ENCODE measurements at regions not wholly inside any gene's neighbourhood (a gene's known extent, or its start where the extent isn't known, plus 50 kb on each side); places are given as distances from the start of the nearest gene placed in this dataset.

DNA sequence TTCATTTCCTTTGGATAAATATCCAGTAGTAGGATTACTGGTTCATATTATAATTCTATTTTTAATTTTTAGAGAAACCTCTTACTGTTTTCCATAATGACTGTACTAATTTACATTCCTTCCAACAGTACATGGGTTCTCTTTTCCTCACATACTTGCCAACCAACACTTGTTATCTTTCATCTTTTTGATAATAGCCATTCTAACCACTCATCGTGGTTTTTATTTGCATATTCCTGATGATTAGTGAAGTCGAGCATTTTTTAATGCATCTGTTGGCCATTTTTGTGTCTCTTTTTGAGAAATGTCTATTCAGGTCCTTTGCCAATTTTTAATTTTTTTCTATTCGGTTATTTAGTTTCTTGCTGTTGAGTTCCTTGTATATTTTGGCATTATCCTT is 457.7 kb upstream of the PDE3A start:
- TF ChIP-seq TAF1 (IDR thresholded peaks at IDR 0.05; ENCODE audit: low read depth, low read length) (no peak), POLR2AphosphoS5 (IDR thresholded peaks at IDR 0.05; ENCODE audit: low read depth, low read length) (no peak), POLR2A (IDR thresholded peaks at IDR 0.05; ENCODE audit: low read depth, low read length) (no peak), SPI1 (IDR thresholded peaks at IDR 0.05; ENCODE audit: low read depth, low read length) (no peak), POU2F2 (IDR thresholded peaks at IDR 0.05; ENCODE audit: low read depth, low read length) (no peak), PAX5 (IDR thresholded peaks at IDR 0.05; ENCODE audit: insufficient read depth, low read length, severe bottlenecking) (no peak)

All from GM12891 (cell line).